K562 (cell line): ENCODE measurements at regions not wholly inside any gene's neighbourhood (a gene's known extent, or its start where the extent isn't known, plus 50 kb on each side); places are given as distances from the start of the nearest gene placed in this dataset.

Source experiments
- ATAC-seq: fragments of 200-7000 bp; cut with Tn5 transposase; 3 replicates; pipeline ENCODE4 v1.9.1; 2020; ENCODE audit warnings: moderate library complexity
- BruUV-seq: library from RNA; stranded (reverse); fragments of 400-500 nt; replicated peaks from 2 replicates; lab custom pipeline; 2021; lab: Mats Ljungman, UMichigan
- CTCF ChIA-PET: fragments of 300-600 bp; formaldehyde crosslinking; extraction: SDS; loops from one replicate; lab custom pipeline; 2021; ENCODE audit warnings: low intra/inter-chr PET ratio; lab: Yijun Ruan, JAX
- POLR2A ChIA-PET: fragments of 300-600, 350-650 bp; sonication (Branson Sonifier 250); formaldehyde crosslinking; extraction: SDS; loops from one replicate; lab custom pipeline; 2021; ENCODE audit warnings: antibody characterized with exemption, inconsistent platforms; lab: Yijun Ruan, JAX
- DNase-seq, 4 experiments: peaks; one replicate each; pipeline versions ENCODE4 v3.0.0 to v3.0.0-alpha.2; 2011 to 2018; ENCODE audit warnings: low spot score in 3 of 4, mixed read lengths in 3 of 4; ENCODE audit errors: extremely low read depth in 1 of 4
- FAIRE-seq: peaks from 2 replicates; lab custom pipeline; 2011; peaks lifted over from hg19 to GRCh38; lab: Jason Lieb, UNC
- H2AFZ ChIP-seq: 2 replicates; pipeline ENCODE4 v1.6.0; 2011; ENCODE audit warnings: low read depth, low read length, control low read depth, inconsistent platforms
- H3K27ac ChIP-seq: fragments of 200-600 bp; 3 replicates; pipeline ENCODE4 v1.8.0; 2011; ENCODE audit warnings: low read depth, mild to moderate bottlenecking, control low read depth, inconsistent platforms, low read length, moderate library complexity, mixed read lengths; ENCODE audit errors: extremely low read depth
- H3K27me3 ChIP-seq, 2 experiments: fragments of 300-600 bp in 1 of 2; 2 replicates in 1 of 2; 3 replicates in 1 of 2; pipeline versions ENCODE4 v1.6.0 to v1.8.0; 2011; ENCODE audit warnings: inconsistent platforms in 2 of 2, low read length in 2 of 2, mild to moderate bottlenecking in 1 of 2, mixed read lengths in 1 of 2, moderate library complexity in 1 of 2; ENCODE audit not compliant: control insufficient read depth in 2 of 2, insufficient read depth in 2 of 2
- H3K36me3 ChIP-seq: fragments of 300-600 bp; 3 replicates; pipeline ENCODE4 v1.8.0; 2011; ENCODE audit warnings: mild to moderate bottlenecking, low read length, inconsistent platforms; ENCODE audit not compliant: control insufficient read depth, insufficient read depth
- H3K4me1 ChIP-seq, 2 experiments: fragments of 200-600 bp in 1 of 2; replicated peaks in 1 of 2; 2 replicates in 1 of 2; 3 replicates in 1 of 2; pipeline versions ENCODE4 v1.5.1 to v1.8.0; 2011; ENCODE audit warnings: inconsistent platforms in 2 of 2, low read length in 2 of 2, mild to moderate bottlenecking in 1 of 2, mixed read lengths in 1 of 2, moderate library complexity in 1 of 2; ENCODE audit not compliant: control insufficient read depth in 2 of 2, insufficient read depth in 2 of 2
- H3K4me2 ChIP-seq: 2 replicates; pipeline ENCODE4 v1.6.1; 2011; ENCODE audit warnings: low read length, control low read depth, inconsistent platforms, mixed read lengths; ENCODE audit not compliant: insufficient read depth
- H3K4me3 ChIP-seq: fragments of 200-600 bp; sonication (generic), shearing (Covaris generic); 2 replicates; pipeline ENCODE4 v1.5.1; 2016; ENCODE audit warnings: control low read depth, inconsistent platforms
- H3K79me2 ChIP-seq: fragments of 200-600 bp; 3 replicates; pipeline ENCODE4 v1.8.0; 2011; ENCODE audit warnings: low read length, inconsistent platforms; ENCODE audit not compliant: control insufficient read depth, insufficient read depth
- H3K9ac ChIP-seq, 2 experiments: 2 replicates each; pipeline versions ENCODE4 v1.6.0 to v1.6.1; 2011; ENCODE audit warnings: low read depth in 2 of 2, low read length in 2 of 2, control low read depth in 1 of 2, inconsistent platforms in 1 of 2, mild to moderate bottlenecking in 1 of 2, mixed read lengths in 1 of 2; ENCODE audit not compliant: insufficient read depth in 1 of 2
- H3K9me1 ChIP-seq: one replicate; pipeline ENCODE4 v1.6.0; 2011; ENCODE audit warnings: inconsistent platforms, mild to moderate bottlenecking, low read length, moderate library complexity; ENCODE audit not compliant: control insufficient read depth, insufficient read depth
- H3K9me3 ChIP-seq: replicated peaks from 2 replicates; pipeline ENCODE4 v1.5.1; 2011; ENCODE audit warnings: low read depth, low read length, inconsistent platforms; ENCODE audit not compliant: control insufficient read depth, insufficient read depth
- H4K20me1 ChIP-seq: replicated peaks from 2 replicates; pipeline ENCODE4 v1.6.1; 2011; ENCODE audit warnings: low read length, inconsistent platforms, mixed read lengths; ENCODE audit not compliant: control insufficient read depth, insufficient read depth
- ARID4B ChIP-seq: sonication (generic); formaldehyde crosslinking; IDR thresholded peaks from 2 replicates; pipeline ENCODE4 v1.8.0; 2022; ENCODE audit warnings: mild to moderate bottlenecking, missing genetic modification reagents
- CEBPG ChIP-seq, 3 experiments: fragments of 200-800 bp in 1 of 3; sonication (Bioruptor generic) in 1 of 3; sonication (generic) in 1 of 3; formaldehyde crosslinking in 1 of 3; IDR thresholded peaks in 2 of 3; conservative IDR thresholded peaks in 1 of 3; 2 replicates each; pipeline versions ENCODE4 v1.6.1 to v1.8.0; 2016 to 2022; ENCODE audit warnings: missing compliant biosample characterization in 2 of 3, missing genetic modification characterization in 2 of 3, mild to moderate bottlenecking in 1 of 3, missing genetic modification reagents in 1 of 3
- HNRNPH1 ChIP-seq: fragments of 200-400 bp; formaldehyde crosslinking; optimal IDR thresholded peaks from 2 replicates; pipeline ENCODE3; 2017; ENCODE audit warnings: low read depth, mild to moderate bottlenecking, low read length, moderate library complexity
- IRF2 ChIP-seq: sonication (generic); formaldehyde crosslinking; IDR thresholded peaks from 2 replicates; pipeline ENCODE4 v1.8.1; 2022; ENCODE audit warnings: mild to moderate bottlenecking, missing genetic modification reagents
- MEIS2 ChIP-seq: fragments of 450-650 bp; IDR thresholded peaks from 2 replicates; pipeline ENCODE4 v1.6.1; 2014; ENCODE audit warnings: mild to moderate bottlenecking; ENCODE audit not compliant: partially characterized antibody
- SIX5 ChIP-seq, 2 experiments: IDR thresholded peaks; 2 replicates each; pipeline ENCODE4 v1.6.1; 2011; ENCODE audit warnings: low read length in 2 of 2, borderline replicate concordance in 1 of 2, low read depth in 1 of 2, mild to moderate bottlenecking in 1 of 2, moderate library complexity in 1 of 2; ENCODE audit not compliant: insufficient read depth in 1 of 2
- TAL1 ChIP-seq: fragments of 450-650 bp; IDR thresholded peaks from 2 replicates; pipeline ENCODE4 v1.6.1; 2016; ENCODE audit warnings: mild to moderate bottlenecking
- TCF3 ChIP-seq: sonication (generic); formaldehyde crosslinking; IDR thresholded peaks from 2 replicates; pipeline ENCODE4 v1.4.0; 2020; ENCODE audit warnings: mild to moderate bottlenecking, missing genetic modification reagents
- ZNF263 ChIP-seq: sonication (generic); formaldehyde crosslinking; IDR thresholded peaks from 2 replicates; pipeline ENCODE4 v1.8.0; 2022; ENCODE audit warnings: mild to moderate bottlenecking, missing genetic modification reagents, borderline replicate concordance
- WGBS: fragments of 100-300 bp; shearing (Covaris generic); methylation state at CpG from one replicate; pipeline ENCODE4 v1.1.6; 2016; ENCODE audit warnings: low coverage, mixed read lengths; ENCODE audit not compliant: insufficient coverage; ENCODE audit errors: missing lambda C conversion rate; 5-methylcytosine and 5-hydroxymethylcytosine counted together
- in situ Hi-C: fragments of 300-500 bp; cut with MboI; formaldehyde crosslinking; loops from 4 replicates; pipeline ENCODE4 v1.15.0; 2018; ENCODE audit warnings: inconsistent platforms, mixed read lengths
- intact Hi-C: fragments of 100-400 bp; cut with micrococcal nuclease; formaldehyde crosslinking; loops from 2 replicates; pipeline ENCODE4 v1.14.2; 2022
- TF ChIP-seq, protein P1 (sequence below): fragments of 250-450 bp; sonication (Bioruptor Pico); IDR thresholded peaks from 2 replicates; pipeline ENCODE4 v1.5.0; 2021

GRCh38 chr22:22737590-22737989 is 93.2 kb downstream of the GGTLC2 start:
- CTCF ChIA-PET: interaction anchor here (0.6 to 1.4 kb wide), 3 partner anchors 9 to 45 kb away, joined by 3 to 9 read pairs (median 5); no protein-coding TSS in a partner anchor
- FAIRE-seq: no peak
- Histone ChIP-seq H3K9me1 (no peaks in the 10 kb centered on the region), H3K27me3 (peaks cover 5 to 23% of the 10 kb centered on the region in 2 experiments; a peak in 4 of 5 replicates), H3K4me2 (no peak overlapping the region), H3K4me3 (no peak overlapping the region), H3K79me2 (no peaks in the 10 kb centered on the region), H2AFZ (no peak overlapping the region), H3K4me1 (peaks cover 0 to 15% of the 10 kb centered on the region in 2 experiments; a peak in 1 of 5 replicates), H3K9me3 (no peaks in the 10 kb centered on the region), H3K9ac (no peak overlapping the region), H4K20me1 (peaks cover 4% of the 10 kb centered on the region), H3K36me3 (no peaks in the 10 kb centered on the region), H3K27ac (no peak overlapping the region)
- DNase-seq: no peak
- ATAC-seq: no peak
- POLR2A ChIA-PET: interaction anchor here (1.1 to 5.3 kb wide), 4 partner anchors 8 to 34 kb away, joined by 3 to 41 read pairs (median 6); no protein-coding TSS in a partner anchor
- no peak for TF ChIP-seq TAL1
- 0 out of 2 replicates have a peak, but pooled peaks have one; percentile 10 for TF ChIP-seq ARID4B (CRISPR knock-in tag)
- no peak for TF ChIP-seq MEIS2
- no peak for TF ChIP-seq TCF3 (CRISPR knock-in tag)
- TF ChIP-seq, protein P1, sequence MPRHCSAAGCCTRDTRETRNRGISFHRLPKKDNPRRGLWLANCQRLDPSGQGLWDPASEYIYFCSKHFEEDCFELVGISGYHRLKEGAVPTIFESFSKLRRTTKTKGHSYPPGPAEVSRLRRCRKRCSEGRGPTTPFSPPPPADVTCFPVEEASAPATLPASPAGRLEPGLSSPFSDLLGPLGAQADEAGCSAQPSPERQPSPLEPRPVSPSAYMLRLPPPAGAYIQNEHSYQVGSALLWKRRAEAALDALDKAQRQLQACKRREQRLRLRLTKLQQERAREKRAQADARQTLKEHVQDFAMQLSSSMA (CRISPR knock-in tag): no peak
- TF ChIP-seq IRF2 (CRISPR knock-in tag): 0 out of 2 replicates have a peak, but pooled peaks have one; percentile 80
- 0 out of 2 replicates have a peak, but pooled peaks have one; percentile 20 for TF ChIP-seq ZNF263 (CRISPR knock-in tag)
- TF ChIP-seq CEBPG (CRISPR knock-in tag; IDR thresholded peaks at IDR 0.05): peak; percentile 50; the same call in 1 of the 2 replicates
- no peak for TF ChIP-seq CEBPG (tag; conservative IDR thresholded peaks at IDR 0.05 in 1 of 2, IDR thresholded peaks at IDR 0.05 in 1 of 2)
- no peak for TF ChIP-seq SIX5 (IDR thresholded peaks at IDR 0.05; ENCODE audit: borderline replicate concordance in 1 of 2, insufficient read depth in 1 of 2, low read depth in 1 of 2, low read length in 2 of 2)
- TF ChIP-seq HNRNPH1: no peak
- WGBS: 2% methylated on average over 2 of the region's 2 CpGs
- in situ Hi-C loops: no loop called here
- no TSS peak for BruUV-seq
- intact Hi-C loops: loop anchor here (2.0 kb wide), 1 partner anchor 19 kb away; no protein-coding TSS in a partner anchor
